C1 segment of cervical spinal cord (tissue), 14 donors: ENCODE measurements at regions not wholly inside any gene's neighbourhood (a gene's known extent, or its start where the extent isn't known, plus 50 kb on each side); places are given as distances from the start of the nearest gene placed in this dataset.

ENCODE experiments used
- DNase-seq, 14 donors: peaks; one replicate each; lab custom pipeline; 2025; lab: John Stamatoyannopoulos, UW

DNA sequence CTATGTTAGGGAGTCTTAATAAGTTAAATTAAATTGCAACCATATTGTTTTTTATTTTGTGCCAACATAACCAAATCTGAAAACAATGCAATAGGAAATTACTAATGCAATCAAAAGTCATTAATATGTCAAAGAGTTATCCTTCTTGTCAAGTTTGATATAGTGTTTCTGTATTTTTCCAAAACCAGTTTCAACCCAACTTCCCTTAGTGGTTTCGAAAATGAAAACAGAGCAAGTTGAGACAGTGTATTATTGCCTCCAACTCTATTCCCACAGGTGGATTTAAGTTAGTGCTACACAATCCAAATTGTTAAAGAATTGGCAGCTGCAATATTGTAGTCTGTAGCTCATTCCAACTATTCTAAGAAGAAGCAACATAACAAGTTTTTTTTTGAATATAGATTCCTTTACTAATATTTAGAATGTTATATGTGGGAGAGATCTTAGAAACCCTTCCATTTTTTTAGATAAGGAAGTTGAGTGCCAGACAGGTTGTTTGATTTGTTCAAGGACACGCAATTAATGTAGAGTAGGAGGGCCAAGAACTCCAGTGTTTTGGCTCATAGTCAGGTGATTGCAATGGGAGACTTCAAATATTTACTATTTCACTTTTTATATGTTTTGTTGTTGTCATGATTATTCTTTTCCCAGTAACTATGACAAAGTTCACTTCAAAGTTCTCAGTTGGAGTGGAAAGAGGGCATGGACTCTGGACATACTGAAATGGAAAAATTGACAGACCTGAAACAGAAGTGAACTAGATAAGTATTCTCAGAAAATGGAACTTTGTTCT lies 282.4 kb upstream of the HSF2 start:
- DNase-seq = no peak

DNA sequence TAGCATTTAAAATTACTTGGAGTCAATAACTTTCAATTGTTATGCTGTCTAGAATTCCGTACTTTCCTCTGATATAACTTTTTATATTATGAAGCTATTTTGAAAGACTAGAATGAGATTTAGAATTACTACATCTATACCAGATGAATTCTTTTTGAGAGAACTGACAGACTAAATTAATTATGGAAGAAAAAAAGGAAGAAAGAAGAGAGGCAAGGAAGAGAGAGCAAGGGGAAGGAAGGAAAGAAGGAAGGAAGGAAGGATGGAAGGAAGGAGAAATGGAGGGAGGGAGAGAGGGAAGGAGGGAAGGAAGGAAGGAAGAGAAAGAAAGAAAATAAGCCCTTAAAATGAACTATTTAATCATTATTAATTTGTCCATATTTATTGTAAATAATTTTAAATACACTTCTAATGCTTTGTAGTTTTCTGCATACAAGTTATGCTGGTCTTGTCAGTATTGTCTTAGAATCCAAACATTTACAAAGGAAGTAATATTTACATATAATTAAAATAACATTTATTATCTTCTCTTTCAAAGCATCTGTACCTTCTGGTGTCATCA lies 280.4 kb upstream of the HSF2 start:
- DNase-seq = no peak

DNA sequence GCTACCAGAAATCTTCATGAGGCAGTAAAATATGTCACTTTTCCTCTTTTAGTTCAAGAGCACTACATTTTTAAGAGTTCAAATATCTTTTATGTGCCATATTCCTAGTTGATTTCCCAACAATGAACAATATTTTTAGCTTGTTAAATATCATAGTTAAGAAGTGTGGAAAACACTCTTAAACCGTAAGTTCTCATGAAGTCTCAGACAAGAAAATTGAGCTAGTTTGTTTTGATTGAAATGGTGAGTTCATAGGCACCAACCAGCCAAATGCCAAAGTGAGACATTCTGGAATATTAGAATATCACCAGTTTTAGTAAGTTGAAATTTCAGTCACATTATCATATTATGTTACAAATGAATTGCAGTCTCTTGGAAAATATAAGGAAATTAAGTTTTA lies 277.2 kb upstream of the HSF2 start:
- DNase-seq = no peak

DNA sequence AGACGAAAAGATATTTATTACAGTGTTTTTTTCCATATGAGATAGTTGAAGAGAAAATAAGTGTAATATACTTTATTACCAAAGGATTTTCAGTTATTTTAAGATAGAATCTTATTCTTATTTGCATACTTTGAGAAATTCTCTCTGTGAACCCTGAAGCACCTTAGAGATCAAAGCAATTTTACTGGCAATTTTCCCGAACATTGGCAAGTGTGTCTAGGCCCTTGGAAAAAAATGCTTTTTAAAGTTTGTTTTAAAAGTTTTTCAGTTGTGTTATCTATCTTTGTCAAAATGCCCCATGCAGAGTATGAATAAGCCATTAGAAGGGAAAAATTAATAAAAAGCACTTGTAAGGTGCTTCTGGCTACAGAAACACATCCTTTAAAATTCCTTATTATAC lies 276.8 kb upstream of the HSF2 start:
- DNase-seq = no peak

DNA sequence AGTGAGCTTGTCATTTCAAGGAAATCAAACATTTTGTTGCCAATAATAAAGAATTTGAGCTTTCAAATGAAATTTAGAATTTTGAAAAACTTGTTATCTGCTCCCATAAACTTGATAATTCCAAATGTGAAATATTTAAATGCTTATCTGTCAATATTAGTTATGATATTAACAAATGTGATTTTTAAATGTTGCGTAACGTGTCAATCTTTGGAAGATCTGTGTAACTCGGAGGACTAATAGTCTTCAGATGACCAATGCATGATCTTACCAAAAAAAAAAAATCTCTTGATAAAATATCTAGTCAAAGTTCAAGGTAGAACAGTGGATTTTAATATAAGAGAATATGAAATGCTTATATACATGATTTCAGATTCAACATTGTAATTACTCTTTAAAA lies 274.5 kb upstream of the HSF2 start:
- DNase-seq = no peak

DNA sequence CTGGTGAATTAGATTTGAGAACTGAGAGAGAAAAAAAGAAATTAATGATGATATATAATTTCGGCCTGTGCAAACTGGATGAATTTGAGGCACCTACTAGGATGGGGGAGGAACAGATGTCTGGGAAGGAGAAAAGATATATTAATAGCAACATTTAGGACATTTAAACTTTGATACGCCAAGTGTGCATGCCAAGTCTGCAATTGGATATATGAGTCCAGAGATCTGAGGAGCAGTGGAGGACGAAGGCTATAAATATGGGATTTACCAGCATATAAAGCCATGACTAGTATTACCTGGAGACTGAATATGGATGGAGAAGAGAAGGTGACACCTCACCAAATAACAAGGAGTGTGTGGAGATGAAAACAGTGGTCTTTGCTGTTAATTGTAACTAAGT lies 272.6 kb upstream of the HSF2 start:
- DNase-seq = no peak

DNA sequence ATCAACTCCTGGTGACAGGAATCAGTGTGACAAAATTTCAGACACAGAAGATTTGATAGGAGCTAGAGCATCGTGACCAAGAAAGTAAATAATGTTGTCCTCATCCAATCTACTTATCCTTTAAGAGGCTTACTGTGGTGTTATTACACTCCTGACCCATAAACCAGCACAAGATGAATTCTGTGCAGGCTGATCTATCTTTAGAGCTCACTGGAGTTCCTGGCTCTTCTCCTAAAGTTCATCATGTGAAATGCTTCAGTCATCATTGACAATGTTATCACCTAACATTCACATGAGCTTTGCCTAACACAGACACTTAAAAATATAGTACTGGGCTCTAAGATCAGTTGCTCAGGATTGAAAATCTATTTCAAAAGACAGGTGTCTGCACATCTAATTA lies 271.0 kb upstream of the HSF2 start:
- DNase-seq = no peak

DNA sequence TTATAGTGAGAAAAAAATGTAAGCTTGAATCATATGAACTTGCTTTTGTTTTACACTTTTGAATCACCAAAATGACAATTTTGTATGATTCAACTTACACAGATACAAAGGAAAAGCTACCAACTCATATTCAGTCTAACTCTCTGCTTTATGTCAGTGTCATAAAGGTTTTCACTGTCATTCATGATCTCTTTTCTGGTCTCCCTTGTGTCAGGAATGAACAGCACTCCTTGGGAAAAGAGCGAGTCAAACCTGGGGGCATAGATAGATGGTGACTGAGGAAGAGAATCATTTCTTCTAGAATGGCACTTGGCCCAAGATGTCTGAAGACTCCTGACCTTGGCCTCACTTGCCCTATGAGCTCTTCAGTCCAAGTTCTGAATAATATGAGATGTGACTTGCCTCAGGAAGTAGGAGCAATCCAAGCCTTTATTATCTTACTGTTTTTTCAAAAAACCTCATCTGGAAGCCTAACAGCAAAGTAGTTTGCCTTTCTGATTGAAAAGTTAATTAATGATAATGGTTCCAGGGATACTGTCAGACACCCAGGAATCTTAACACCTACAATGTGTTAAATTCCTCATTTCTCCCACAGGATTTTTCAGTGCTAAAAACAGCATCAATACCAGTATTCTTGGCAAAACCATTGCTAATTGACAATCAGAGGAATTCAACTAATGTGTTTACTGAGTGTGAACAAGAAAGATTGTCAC lies 270.0 kb upstream of the HSF2 start:
- DNase-seq = no peak

DNA sequence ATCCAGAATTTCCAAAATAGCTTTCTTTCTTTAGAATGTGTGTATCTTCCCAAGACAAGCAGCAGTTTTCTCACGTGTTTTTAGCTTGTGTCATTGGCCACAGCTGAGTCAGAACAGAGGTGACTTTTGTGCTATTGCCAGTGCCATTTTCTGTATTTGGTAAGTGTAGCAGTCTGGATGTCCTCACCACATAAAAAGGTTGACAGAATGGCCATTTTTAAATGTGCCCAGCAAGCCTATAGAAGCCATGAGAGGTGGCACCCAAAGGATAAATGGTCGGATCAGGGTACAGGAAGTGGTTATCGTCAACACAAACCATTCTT lies 269.5 kb upstream of the HSF2 start:
- no peak for DNase-seq

DNA sequence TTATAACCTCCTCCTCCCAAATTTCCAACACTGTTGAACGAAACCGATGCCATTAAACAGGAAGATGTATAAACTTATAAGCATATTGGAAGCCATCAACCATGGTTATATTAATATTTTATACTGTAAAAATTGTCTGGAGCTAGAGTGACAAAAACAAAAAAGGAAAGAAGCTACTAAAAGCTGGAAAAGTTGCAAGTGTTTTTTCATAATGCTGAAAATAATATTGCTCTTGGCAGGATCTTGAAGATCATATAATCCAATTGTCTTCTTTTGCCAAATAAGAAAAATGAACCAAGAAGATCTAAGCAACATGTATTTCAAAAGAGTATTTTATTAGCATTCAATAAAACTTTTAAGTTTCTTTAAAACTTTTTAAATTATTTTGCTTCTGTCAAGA lies 268.9 kb upstream of the HSF2 start:
- DNase-seq = no peak

DNA sequence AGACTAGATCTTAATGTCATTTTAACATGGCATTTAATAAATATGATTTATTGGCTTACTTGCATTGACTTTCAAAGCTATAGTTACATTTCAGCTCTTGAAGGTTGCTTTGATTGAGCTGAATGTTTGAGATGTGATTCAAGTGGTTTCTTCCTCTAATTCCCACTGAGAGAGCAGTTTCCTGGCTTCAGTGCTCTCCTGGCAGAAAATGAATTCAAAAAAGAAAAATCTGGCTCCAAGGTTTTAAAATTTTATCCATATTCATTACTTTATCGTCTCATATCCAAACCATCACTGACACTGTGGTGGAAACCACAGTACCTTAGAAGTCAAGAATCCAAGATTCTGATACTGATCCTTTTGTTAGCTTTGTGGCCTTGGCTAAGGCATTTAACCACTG lies 263.1 kb upstream of the HSF2 start:
- no peak for DNase-seq

DNA sequence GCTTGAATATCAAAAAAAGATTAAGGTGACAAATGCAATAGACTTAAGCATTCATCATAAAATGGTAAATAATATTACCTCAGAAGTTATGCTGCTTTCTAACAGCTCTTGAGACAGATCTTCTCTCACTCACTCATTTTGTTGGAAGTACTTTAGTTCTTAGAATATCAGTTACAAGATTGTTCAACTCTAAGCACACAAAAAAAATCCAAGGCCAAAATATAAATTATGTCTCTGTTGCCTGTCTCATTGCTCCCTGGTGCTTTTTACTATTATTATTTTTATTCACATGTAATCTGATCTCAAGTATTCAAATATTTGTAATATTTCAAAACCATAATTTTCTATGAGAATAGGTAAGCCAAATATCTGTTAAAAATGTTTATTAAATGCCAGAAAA lies 259.4 kb upstream of the HSF2 start:
- no peak for DNase-seq

DNA sequence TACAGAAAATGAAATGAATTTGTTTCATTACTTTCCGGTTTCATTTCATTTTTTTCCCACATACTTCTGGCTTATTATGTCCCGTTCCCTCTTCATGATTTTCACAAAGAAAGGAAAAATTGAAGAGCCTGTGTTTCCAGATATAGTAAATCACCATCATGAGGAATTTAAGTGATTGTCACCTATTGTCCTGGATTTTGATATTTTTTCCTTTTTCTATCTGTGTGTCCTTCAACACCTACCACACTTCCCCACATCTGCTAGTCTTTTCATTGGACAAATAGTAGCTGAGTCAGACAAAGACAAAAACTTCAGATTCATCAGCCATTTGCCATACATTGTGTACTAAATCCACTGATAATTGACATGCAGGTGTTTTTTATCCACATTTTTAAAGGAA lies 258.2 kb upstream of the HSF2 start:
- no peak for DNase-seq

DNA sequence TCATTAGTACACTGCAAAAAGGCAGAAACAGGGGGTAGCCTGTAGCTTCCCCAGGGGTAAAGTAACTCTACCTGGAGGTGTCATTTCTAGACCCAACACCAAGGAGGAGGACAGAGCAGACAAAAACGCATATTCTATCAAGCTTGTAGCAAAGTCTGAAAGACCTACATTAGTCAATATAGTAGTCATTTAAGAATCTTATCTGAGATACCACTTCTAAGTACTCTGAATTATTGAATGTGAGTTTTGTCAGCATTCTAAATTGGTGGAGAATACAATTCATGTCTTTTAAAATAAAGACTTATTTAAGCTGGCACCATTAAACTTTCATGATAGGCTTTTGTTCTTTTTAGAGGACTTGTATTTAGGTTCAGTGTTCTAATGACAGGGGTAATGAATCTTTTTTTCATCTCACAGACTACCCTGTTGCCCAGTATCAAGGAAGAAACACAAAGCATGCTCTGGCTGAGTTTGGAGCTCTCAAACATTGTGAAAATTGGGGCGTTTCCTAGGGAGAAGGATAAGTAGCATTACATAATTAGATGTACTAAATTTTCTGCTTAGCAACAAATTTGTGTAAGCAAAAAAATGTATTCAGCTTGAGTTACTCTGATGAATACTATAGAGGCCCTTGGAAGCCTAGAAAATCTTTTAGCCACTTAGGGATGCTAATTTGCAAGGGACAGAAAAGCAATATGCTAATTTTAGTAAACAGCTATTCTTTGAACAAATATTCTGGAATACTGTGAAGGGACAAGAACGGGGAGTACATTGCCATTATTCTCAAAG lies 255.4 kb upstream of the HSF2 start:
- peak in 3 of 14 donors; percentile 1 to 38 (median 4) for DNase-seq

DNA sequence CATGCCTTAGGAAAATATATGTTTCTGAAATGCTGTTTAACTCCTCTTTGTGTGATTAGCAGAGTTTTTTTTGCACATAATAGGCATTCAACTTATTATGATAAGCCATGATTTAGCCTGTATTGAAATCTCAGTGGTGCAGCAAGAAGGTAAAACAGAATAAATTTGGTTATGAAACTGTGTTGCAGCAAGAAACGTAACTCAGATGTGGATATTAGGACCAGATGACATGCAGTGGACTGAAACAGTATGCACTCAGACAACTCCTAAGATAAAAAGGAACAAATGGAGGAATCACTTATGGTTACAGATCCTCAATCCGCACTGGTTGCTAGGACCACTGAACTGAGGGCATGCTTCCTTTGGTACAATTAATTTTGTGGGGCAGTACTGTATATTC lies 254.2 kb upstream of the HSF2 start:
- DNase-seq = no peak

DNA sequence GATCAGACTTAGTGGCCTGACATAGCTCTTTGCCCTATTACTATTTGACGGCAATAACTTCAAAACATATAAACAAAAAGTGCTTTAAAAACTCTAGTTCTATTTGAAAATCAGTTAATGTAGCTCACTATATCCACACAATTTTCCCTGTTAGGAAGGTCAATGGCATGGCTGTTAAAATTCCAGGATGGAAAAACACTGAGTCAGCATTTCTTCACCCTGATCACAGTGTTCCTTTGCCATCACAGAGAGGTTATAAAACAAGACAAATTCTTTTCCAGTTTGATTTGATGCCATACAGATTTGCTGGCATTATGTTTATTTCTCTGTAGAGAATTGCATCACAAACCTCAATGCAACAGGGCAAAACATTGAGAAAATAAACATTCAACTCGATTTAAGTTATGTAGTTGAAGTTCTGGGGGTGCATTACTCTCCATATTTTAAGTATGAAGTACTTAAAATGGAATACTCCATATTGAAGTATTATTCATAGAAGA lies 253.7 kb upstream of the HSF2 start:
- no peak for DNase-seq

DNA sequence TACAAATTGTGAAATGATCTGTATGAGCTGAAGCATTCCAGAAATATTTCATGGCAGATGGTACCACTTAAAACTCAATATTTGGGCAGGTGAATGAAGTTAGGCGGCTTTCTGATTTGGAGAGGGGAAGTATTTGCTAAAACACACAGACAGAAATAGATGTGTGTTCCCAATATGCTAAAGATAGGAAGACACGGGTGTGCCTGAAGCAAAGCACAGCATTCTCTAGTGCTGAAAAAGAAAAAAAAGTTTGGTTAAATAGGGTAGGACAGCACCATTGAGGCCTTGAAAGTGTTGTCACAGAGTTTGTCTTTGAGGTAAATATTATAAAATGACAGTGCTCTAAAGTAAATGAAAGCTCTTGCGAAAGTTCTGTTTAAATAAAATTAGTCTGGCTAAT lies 252.2 kb upstream of the HSF2 start:
- DNase-seq = no peak

DNA sequence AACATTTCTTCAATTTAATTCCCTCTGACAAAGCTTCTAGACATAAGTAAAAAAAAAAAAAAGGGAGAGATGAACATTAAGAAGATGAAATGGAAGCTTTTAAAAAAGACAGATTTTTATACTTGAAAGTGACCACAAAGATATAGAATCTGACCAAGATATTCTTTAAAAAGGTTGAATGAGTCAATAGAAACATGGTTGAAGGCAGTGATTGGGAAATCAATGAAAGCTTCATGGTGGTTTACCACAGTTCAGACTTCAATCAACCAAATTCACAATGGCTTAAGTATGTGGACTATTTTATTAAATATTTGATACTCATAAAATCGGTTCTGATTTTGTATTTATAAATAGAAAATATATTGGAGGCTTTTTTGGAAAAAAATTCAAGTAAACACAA lies 248.4 kb upstream of the HSF2 start:
- no peak for DNase-seq

DNA sequence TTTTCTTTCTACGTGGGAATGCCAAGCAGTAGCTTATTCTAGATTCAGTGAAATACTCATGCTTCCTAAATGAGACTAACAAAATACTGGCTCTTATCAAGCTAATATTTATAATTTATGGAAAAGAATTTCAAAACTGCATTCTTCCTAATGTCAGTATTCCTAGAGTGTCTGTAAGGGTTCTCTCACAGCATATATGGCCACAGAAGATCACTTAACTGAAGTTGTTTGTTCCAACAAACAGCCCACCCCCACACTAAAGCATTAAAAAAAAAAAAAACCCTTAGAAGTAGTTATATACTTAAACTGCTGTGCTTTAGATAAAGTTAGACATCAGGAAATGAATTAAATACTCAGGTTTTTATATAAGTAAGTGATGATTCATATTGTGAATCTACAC lies 247.7 kb upstream of the HSF2 start:
- DNase-seq = no peak

DNA sequence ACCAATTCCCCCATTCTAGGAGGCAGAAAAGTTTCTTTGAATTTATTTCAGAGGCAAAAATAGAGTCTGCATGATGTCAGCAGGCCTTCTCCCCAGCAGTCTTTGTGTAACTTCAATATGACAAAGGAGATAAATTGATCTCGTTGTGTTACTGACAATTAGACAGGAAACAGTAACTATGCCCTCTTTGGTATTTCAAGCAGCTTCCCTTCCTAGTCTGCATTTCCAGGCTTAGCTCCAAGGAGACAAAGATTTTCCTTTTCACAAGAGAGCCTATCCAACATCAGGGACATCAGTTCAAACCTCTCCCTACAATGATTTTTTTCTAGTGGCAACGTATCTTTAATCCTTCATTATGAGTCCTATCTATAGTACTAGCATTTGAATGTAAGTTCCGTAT lies 245.9 kb upstream of the HSF2 start:
- no peak for DNase-seq

DNA sequence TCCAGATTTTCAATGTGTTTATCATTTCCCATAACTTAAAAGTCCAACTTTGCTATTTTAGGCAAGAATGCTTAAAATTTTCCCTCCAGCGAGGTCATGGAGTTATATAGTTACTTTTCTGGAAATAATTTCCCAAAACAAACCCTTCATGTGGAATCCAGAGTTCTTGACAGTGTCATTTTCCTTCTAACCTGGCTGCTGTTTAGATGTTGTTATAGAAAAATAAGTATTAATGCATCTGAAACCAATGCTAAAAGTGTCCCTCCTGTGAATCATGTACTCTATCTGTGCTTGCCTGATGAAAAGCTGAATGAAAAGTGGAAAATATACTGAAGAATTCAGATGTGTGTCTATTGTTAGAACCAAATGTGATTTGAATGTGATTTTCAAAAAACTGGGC lies 245.3 kb upstream of the HSF2 start:
- no peak for DNase-seq

DNA sequence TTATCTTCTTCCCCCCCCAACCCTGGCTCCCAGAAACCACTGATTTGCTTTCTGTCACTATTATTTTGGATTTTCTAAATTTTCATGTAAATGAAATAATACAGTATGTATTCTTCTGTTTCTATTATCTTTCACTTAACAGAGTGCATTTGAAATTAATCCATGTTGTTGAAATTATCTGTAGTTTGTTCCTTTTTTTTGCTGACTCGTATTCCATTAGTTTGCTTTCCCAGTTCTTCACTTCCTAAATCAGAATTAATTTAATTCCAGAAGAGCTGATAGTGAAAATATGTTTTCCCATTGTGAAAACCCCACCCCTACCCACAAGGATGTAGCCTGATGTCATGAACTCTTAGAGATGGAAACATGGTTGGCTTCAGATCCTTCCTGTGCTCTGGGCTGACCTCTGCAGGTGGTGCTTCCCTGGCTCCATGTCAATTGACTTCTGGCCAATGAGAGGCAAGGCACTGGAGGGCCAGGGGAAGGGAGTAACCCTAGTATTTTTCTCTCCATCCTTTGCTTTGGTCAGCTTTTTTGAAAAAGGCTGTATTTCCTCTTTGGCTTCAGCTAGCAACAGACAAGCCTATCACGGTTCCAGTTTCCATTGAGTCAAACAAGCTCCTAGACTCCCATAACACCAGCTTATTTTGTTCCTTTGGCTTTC lies 244.4 kb upstream of the HSF2 start:
- no peak for DNase-seq
